ENCODE measurements at regions not wholly inside any gene's neighbourhood (a gene's known extent, or its start where the extent isn't known, plus 50 kb on each side); places are given as distances from the start of the nearest gene placed in this dataset.
"Not testable (repeated sequence)": the region's sequence is repeated elsewhere in the genome, so short reads cannot be mapped to it uniquely, and the experiment has no call there.

DNA sequence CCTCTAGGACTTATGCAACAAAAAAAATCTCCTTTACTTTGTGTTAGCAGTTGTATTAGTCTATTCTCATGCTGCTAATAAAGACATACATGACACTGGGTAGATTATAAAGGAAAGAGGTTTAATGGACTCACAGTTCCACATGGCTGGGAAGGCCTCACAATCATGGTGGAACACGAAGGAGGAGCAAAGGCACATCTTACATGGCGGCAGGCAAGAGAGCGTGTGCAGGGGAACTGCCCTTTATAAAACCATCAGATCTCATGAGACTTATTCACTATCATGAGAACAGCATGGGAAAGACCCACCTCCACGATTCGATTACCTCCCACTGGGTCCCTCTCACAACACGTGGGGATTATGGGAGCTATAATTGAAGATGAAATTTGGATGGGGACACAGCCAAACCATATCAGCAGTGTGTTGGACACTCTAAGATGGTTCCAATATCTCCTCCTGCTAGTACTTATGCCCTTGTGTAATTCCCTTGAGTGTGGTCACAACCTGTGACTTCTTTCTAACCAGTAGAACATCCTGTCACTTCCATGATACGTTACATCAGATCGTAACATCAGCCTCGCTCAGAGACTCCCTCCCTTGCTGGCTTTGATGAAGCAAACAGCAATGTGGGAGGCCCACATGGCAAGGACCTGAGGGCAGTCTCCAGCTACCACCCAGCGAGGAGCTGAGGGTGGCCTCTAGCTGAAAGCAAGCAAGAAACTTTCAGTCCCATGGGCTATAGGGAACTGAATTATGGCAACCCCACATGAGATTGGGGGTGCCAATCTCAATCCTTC is 113.5 kb upstream of the PITX1 start:
- WGBS (ENCODE audit: missing lambda C conversion rate) = 77% methylated on average over 10 of the region's 10 CpGs
- H3K4me3 ChIP-seq = no peak overlapping the region
- CTCF ChIA-PET = interaction anchor here (0.8 to 1.3 kb wide), 3 partner anchors 15 to 44 kb away, joined by 3 read pairs; no protein-coding TSS in a partner anchor
- no peak overlapping the region for H3K27ac ChIP-seq
- ATAC-seq = no peak
- no peak overlapping the region for H3K4me2 ChIP-seq
- POLR2A ChIA-PET = no interaction called here
- TF ChIP-seq ZFP36 (IDR thresholded peaks at IDR 0.05; ENCODE audit: borderline replicate concordance, partially characterized antibody) = peak; percentile 18
- no peak for TF ChIP-seq JUNB (IDR thresholded peaks at IDR 0.05)
- TF ChIP-seq ZNF302 (CRISPR knock-in tag; IDR thresholded peaks at IDR 0.05) = no peak
- no peak for DNase-seq (ENCODE audit: low read depth in 1 of 2, low spot score in 1 of 2)
- FAIRE-seq = no peak
- H3K9me3 ChIP-seq = no peaks in the 10 kb centered on the region
- H3K4me1 ChIP-seq = peaks cover 4% of the 10 kb centered on the region

DNA sequence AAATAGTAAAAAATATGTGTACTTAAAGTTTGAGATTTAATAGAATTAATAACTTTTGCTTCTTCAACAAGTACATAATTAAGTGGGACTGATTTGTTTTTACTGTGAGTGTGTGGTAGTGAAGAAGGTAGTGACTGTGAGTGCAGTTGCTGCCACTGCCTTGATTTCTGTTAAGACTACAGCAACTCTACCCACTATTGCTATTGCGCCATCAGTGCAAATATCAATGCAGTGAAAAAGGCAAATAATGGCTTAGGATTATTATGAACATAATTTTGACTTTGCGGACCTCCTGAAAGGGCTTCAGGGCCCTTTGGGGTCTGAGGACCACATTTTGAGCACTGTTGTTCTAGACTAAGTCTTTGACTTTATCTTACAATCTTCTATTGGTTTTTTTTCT is 112.0 kb upstream of the PITX1 start:
- no peaks in the 10 kb centered on the region for H3K9me3 ChIP-seq
- H3K4me1 ChIP-seq = peaks cover 19% of the 10 kb centered on the region
- no peak overlapping the region for H3K4me2 ChIP-seq
- H3K4me3 ChIP-seq = no peak overlapping the region
- H3K27ac ChIP-seq = no peak overlapping the region
- no peak for FAIRE-seq
- CTCF ChIA-PET = no interaction called here
- no peak for ATAC-seq
- WGBS (ENCODE audit: missing lambda C conversion rate) = 84% methylated on average over 2 of the region's 2 CpGs
- no peak for DNase-seq (ENCODE audit: low read depth in 1 of 2, low spot score in 1 of 2)
- TF ChIP-seq, protein P1, sequence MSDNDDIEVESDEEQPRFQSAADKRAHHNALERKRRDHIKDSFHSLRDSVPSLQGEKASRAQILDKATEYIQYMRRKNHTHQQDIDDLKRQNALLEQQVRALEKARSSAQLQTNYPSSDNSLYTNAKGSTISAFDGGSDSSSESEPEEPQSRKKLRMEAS (IDR thresholded peaks at IDR 0.05) = no peak
- TF ChIP-seq EP300 (IDR thresholded peaks at IDR 0.05) = no peak
- no peak for TF ChIP-seq ESRRA (IDR thresholded peaks at IDR 0.05; ENCODE audit: borderline replicate concordance, low read length)
- no peak for TF ChIP-seq HOXB5 (CRISPR knock-in tag; IDR thresholded peaks at IDR 0.05)
- peak; percentile 59 to 64; a peak in 2 of 4 replicates for TF ChIP-seq CEBPB (IDR thresholded peaks at IDR 0.05)
- TF ChIP-seq, protein P2, sequence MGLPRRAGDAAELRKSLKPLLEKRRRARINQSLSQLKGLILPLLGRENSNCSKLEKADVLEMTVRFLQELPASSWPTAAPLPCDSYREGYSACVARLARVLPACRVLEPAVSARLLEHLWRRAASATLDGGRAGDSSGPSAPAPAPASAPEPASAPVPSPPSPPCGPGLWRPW (IDR thresholded peaks at IDR 0.05) = no peak
- POLR2A ChIA-PET = no interaction called here

DNA sequence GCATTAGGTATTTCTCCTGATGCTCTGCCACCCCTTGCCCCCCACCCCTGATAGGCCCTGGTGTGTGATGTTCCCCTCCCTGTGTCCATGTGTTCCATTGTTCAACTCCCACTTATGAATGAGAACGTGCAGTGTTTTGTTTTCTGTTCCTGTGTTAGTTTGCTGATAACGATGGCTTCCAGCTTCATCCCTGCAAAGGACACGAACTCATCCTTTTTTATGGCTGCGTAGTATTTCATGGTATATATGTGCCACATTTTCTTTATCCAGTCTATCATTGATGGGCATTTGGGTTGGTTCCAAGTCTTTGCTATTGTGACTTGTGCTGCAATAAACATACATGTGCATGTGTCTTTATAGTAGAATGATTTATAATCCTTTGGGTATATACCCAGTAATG is 109.7 kb upstream of the PITX1 start:
- peaks cover 42% of the 10 kb centered on the region for H3K4me1 ChIP-seq
- DNase-seq (ENCODE audit: low read depth in 1 of 2, low spot score in 1 of 2); POLR2A ChIA-PET; ATAC-seq; H3K27ac ChIP-seq; H3K4me2 ChIP-seq; H3K4me3 ChIP-seq; FAIRE-seq; H3K9me3 ChIP-seq: not testable (repeated sequence)
- 64% methylated on average over 4 of the region's 4 CpGs for WGBS (ENCODE audit: missing lambda C conversion rate)
- CTCF ChIA-PET = interaction anchor here (2.2 kb wide), 1 partner anchor 11 kb away, joined by 5 read pairs; no protein-coding TSS in a partner anchor

DNA sequence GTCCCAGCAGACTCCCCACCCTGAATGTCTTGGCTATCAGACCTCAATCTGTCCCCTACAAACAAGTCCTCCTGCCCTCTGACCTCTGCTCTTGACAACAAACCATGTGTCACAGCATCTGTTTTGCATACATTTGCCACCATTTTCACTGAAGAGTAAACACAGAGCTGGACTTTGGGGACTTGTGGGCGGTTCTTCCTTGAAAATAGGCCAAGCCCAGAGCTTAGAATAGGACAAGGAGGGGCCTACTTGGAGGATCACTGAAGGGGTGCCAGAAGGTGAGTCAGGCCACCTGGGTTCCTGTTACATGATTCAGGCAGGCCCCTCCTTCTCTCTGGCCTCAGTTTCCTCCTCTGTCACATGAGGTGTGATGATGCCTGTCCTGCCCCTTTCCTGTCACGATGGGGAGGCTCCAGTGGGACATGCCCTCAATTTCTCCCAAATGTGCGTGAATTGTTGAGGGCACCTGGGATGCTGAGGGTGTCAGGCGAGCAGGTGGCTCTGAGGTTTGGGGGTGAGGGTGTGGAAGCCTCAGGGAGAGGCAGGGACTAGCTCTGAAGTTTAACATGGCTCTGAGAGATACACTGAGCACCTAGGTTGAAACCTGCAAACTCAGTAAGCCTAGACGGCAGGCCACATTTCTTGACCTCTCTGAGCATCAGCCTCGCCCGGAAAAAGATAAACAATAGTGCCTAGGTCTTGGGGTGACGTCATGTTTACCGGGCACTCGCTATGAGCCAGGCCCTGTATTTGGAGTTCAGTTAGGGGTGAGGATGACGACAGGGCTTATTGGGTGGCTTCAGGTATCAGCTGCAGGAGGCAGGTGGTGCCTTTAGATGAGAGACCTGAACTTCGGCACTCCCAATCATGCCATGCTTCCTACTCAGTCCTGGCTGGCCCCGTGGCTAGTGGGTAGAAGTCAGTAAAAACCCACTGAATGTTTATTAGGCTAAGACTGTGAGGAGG is 107.6 kb upstream of the PITX1 start:
- 41% methylated on average over 13 of the region's 13 CpGs for WGBS (ENCODE audit: missing lambda C conversion rate)
- DNase-seq (ENCODE audit: low read depth in 1 of 2, low spot score in 1 of 2) (peak; percentile 37 to 80), FAIRE-seq (no peak), ATAC-seq (peak; percentile 31 to 54; a peak in 5 of 6 replicates)
- no peaks in the 10 kb centered on the region for H3K9me3 ChIP-seq
- ChIA-PET CTCF (interaction anchor here (0.9 to 3.6 kb wide), 3 partner anchors 9 to 50 kb away, joined by 3 to 19 read pairs (median 5); no protein-coding TSS in a partner anchor), POLR2A (interaction anchor here (1.0 to 1.2 kb wide), 2 partner anchors 106 to 108 kb away, joined by 4 read pairs; partner anchors contain the start of gene PITX1)
- H3K4me2 ChIP-seq = peak overlapping the region; percentile 76
- peaks cover 57% of the 10 kb centered on the region for H3K4me1 ChIP-seq
- TF ChIP-seq, protein P3, sequence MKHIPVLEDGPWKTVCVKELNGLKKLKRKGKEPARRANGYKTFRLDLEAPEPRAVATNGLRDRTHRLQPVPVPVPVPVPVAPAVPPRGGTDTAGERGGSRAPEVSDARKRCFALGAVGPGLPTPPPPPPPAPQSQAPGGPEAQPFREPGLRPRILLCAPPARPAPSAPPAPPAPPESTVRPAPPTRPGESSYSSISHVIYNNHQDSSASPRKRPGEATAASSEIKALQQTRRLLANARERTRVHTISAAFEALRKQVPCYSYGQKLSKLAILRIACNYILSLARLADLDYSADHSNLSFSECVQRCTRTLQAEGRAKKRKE (CRISPR knock-in tag; IDR thresholded peaks at IDR 0.05; ENCODE audit: low read depth) = no peak
- no peak for TF ChIP-seq RARB (CRISPR knock-in tag; IDR thresholded peaks at IDR 0.05)
- TF ChIP-seq JUNB (IDR thresholded peaks at IDR 0.05) = no peak
- no peak for TF ChIP-seq FOSL2 (IDR thresholded peaks at IDR 0.05)
- peak; percentile 28; the same call in 1 of the 2 replicates for TF ChIP-seq FOSL2 (CRISPR knock-in tag; IDR thresholded peaks at IDR 0.05)
- TF ChIP-seq, protein P1 (IDR thresholded peaks at IDR 0.05) = peak; percentile 10; the same call in 1 of the 2 replicates
- peak overlapping the region; percentile 68 to 84 for H3K27ac ChIP-seq
- H3K4me3 ChIP-seq = no peak overlapping the region

Measured in A549 (cell line).